ENCODE measurements at regions not wholly inside any gene's neighbourhood (a gene's known extent, or its start where the extent isn't known, plus 50 kb on each side); places are given as distances from the start of the nearest gene placed in this dataset.

DNA sequence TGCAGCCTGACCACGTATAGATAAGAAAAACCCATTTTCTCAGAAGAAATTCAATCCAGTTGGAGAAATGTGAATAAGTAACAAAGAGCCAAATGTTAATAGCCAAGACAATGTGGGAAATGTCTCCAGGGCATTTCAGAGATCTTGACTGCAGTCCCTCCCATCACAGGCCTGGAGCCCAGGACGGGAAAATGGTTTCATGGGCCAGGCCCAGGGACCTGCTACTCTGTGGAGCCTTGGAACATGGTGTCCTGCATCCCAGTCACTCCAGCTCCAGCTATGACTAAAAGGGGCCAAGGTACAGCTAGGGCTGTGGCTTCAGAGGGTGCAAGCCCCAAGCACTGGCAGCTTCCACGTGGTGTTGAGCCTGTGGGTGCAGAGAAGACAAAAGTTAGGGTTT, 490.0 kb downstream of the CYLC2 start:
- no peak for TF ChIP-seq GATA2 (IDR thresholded peaks at IDR 0.05; ENCODE audit: low read depth, low read length)
- no peak for TF ChIP-seq GATA3 (IDR thresholded peaks at IDR 0.05; ENCODE audit: low read depth, low read length)

Data from SH-SY5Y (cell line).